ENCODE measurements at regions not wholly inside any gene's neighbourhood (a gene's known extent, or its start where the extent isn't known, plus 50 kb on each side); places are given as distances from the start of the nearest gene placed in this dataset.

- DNase-seq (ENCODE audit: low read depth), result no peak
These were observed 781.4 kb downstream of the PCDH18 start for GRCh38 chr4:136750897-136751296.

- DNase-seq (ENCODE audit: low read depth), result no peak
These were observed 782.3 kb downstream of the PCDH18 start for GRCh38 chr4:136749989-136750388.

GRCh38 chr4:136748773-136749172 is 783.5 kb downstream of the PCDH18 start:
- no peak for DNase-seq (ENCODE audit: low read depth)

GRCh38 chr4:136748165-136748564 is 784.1 kb downstream of the PCDH18 start:
- no peak for DNase-seq (ENCODE audit: low read depth)

- DNase-seq (ENCODE audit: low read depth), result no peak
These were observed 789.1 kb downstream of the PCDH18 start for GRCh38 chr4:136743238-136743637.

- DNase-seq (ENCODE audit: low read depth), result no peak
These were observed 790.0 kb downstream of the PCDH18 start for GRCh38 chr4:136742333-136742732.

- no peak for DNase-seq (ENCODE audit: low read depth)
These were observed 790.8 kb downstream of the PCDH18 start for GRCh38 chr4:136741468-136741867.

GRCh38 chr4:136740326-136740725 is 792.0 kb downstream of the PCDH18 start:
- DNase-seq (ENCODE audit: low read depth), result no peak

GRCh38 chr4:136737066-136737465 is 795.2 kb downstream of the PCDH18 start:
- DNase-seq (ENCODE audit: low read depth), result no peak

GRCh38 chr4:136731025-136731424 is 801.3 kb downstream of the PCDH18 start:
- no peak for DNase-seq (ENCODE audit: low read depth)

GRCh38 chr4:136725286-136726081 is 806.8 kb downstream of the PCDH18 start:
- DNase-seq (ENCODE audit: low read depth), result no peak

- DNase-seq (ENCODE audit: low read depth), result no peak
These were observed 819.2 kb downstream of the PCDH18 start for GRCh38 chr4:136713140-136713539.

GRCh38 chr4:136709897-136710296 is 822.4 kb downstream of the PCDH18 start:
- DNase-seq (ENCODE audit: low read depth), result no peak

GRCh38 chr4:136706942-136707341 is 825.4 kb downstream of the PCDH18 start:
- no peak for DNase-seq (ENCODE audit: low read depth)

- no peak for DNase-seq (ENCODE audit: low read depth)
These were observed 832.4 kb downstream of the PCDH18 start for GRCh38 chr4:136699905-136700304.

GRCh38 chr4:136691607-136692006 is 840.7 kb downstream of the PCDH18 start:
- no peak for DNase-seq (ENCODE audit: low read depth)

GRCh38 chr4:136690360-136690759 is 841.9 kb downstream of the PCDH18 start:
- no peak for DNase-seq (ENCODE audit: low read depth)

- DNase-seq (ENCODE audit: low read depth), result no peak
These were observed 844.7 kb downstream of the PCDH18 start for GRCh38 chr4:136687596-136687995.

GRCh38 chr4:136687118-136687517 is 845.2 kb downstream of the PCDH18 start:
- no peak for DNase-seq (ENCODE audit: low read depth)

- DNase-seq (ENCODE audit: low read depth), result no peak
These were observed 851.5 kb downstream of the PCDH18 start for GRCh38 chr4:136680761-136681160.

- no peak for DNase-seq (ENCODE audit: low read depth)
These were observed 852.0 kb downstream of the PCDH18 start for GRCh38 chr4:136680271-136680670.

GRCh38 chr4:136670265-136670664 is 862.0 kb downstream of the PCDH18 start:
- DNase-seq (ENCODE audit: low read depth), result no peak

- no peak for DNase-seq (ENCODE audit: low read depth)
These were observed 867.3 kb downstream of the PCDH18 start for GRCh38 chr4:136664988-136665387.

- no peak for DNase-seq (ENCODE audit: low read depth)
These were observed 869.8 kb downstream of the PCDH18 start for GRCh38 chr4:136662539-136662938.

All from non-pigmented ciliary epithelial cell (primary cell).